ENCODE measurements at regions not wholly inside any gene's neighbourhood (a gene's known extent, or its start where the extent isn't known, plus 50 kb on each side); places are given as distances from the start of the nearest gene placed in this dataset.
A peak's percentile ranks its signal among the peaks of the same experiment; 100 is the strongest.

DNA sequence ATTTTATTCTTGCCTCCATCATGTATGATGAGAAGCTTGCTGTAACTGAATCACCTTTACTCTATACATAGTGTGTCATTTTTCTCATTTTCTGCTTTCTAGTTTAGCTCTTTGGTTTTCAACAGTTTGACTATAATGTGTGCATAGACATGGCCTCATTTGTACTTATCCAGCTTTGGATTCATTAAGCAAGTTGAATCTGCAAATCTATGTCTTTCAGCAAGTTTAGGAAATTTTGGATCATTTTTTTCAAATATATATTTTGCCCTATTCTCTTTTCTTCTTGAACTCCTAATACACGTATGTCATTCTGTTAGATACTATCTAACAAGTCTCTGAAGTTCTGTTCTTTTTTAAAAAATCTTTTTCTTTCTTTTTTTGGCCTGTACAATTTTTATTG lies 57.8 kb downstream of the PRLHR start:
- no peak for TF ChIP-seq CTCF (IDR thresholded peaks at IDR 0.05)
- intact Hi-C loops (cut with DNase I) = no loop called here
- Histone ChIP-seq H3K9me3 (no peaks in the 10 kb centered on the region), H3K27ac (no peak overlapping the region), H3K27me3 (peaks cover 0 to 17% of the 10 kb centered on the region in 2 donors), H3K4me1 (no peaks in the 10 kb centered on the region), H3K36me3 (no peaks in the 10 kb centered on the region), H3K4me3 (no peak overlapping the region)
- no peak for DNase-seq
- ATAC-seq = no peak

GRCh38 chr10:118534136-118534535 lies 61.3 kb downstream of the PRLHR start:
- ATAC-seq (no peak), DNase-seq (no peak)

GRCh38 chr10:118531105-118531852 lies 64.2 kb downstream of the PRLHR start:
- peaks cover 0 to 1% of the 10 kb centered on the region in 2 donors for H3K27me3 ChIP-seq
- DNase-seq (peak in 1 of 4 donors; percentile 72), ATAC-seq (peak; percentile 34)
- H3K27ac ChIP-seq = no peak overlapping the region
- no peak overlapping the region for H3K4me3 ChIP-seq
- intact Hi-C loops (cut with DNase I) = no loop called here
- no peak for TF ChIP-seq CTCF (IDR thresholded peaks at IDR 0.05)
- no peaks in the 10 kb centered on the region for H3K4me1 ChIP-seq
- no peaks in the 10 kb centered on the region for H3K36me3 ChIP-seq
- no peaks in the 10 kb centered on the region for H3K9me3 ChIP-seq

More at GRCh38 chr10:118534136-118534535, 61.3 kb downstream of the PRLHR start:
- no peak for TF ChIP-seq CTCF (IDR thresholded peaks at IDR 0.05)
- Histone ChIP-seq H3K36me3 (no peaks in the 10 kb centered on the region), H3K9me3 (no peaks in the 10 kb centered on the region), H3K4me1 (no peaks in the 10 kb centered on the region), H3K27ac (no peak overlapping the region), H3K4me3 (no peak overlapping the region), H3K27me3 (no peaks in the 10 kb centered on the region)
- intact Hi-C loops (cut with DNase I) = no loop called here

DNA sequence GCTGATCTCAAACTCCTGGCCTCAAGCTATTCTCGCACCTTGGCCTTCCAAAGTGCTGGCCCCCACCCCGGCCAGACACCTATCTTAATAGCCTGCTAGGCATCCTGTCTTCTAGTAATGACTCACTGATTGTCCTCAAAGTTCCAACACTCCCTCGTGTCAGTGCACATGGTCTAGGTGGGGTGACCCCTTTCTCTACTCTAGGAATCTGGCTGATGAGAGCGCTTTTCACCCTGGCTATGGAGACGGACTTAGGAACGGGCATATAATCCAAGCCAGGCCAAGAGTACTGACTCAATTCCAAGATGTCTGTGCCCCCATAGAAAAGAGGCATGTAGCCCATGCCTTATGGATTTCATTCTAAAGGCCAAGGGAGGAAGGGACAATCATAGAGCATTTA lies 67.0 kb downstream of the PRLHR start:
- H3K36me3 ChIP-seq = no peaks in the 10 kb centered on the region
- intact Hi-C loops (cut with DNase I) = no loop called here
- H3K9me3 ChIP-seq = no peaks in the 10 kb centered on the region
- H3K4me1 ChIP-seq = no peaks in the 10 kb centered on the region
- H3K27ac ChIP-seq = no peak overlapping the region
- ATAC-seq (no peak), DNase-seq (no peak)
- H3K4me3 ChIP-seq = no peak overlapping the region
- no peak for TF ChIP-seq CTCF (IDR thresholded peaks at IDR 0.05)
- peaks cover 0 to 5% of the 10 kb centered on the region in 2 donors for H3K27me3 ChIP-seq

DNA sequence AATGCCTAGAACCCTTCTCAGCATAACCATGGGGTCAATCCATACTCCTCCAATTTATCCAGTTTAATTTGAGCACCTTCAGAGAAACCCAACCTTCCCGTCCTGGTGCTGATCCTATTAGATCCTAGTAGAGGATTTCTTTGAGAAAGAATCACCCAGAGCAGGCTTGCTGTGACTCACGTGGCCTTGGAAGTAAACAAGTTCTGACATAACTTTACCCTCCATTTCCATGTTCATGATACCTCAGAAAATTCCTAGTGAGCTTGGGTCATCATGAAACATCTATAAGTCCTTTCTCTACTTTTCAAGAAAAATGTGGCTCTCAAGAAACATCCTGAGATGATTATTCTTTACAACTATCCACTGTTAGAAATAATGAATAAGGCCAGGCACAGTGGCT lies 71.7 kb downstream of the PRLHR start:
- intact Hi-C loops (cut with DNase I) = no loop called here
- TF ChIP-seq CTCF (IDR thresholded peaks at IDR 0.05) = no peak
- ATAC-seq = no peak

More for the DNA sequence above, 71.7 kb downstream of the PRLHR start:
- Histone ChIP-seq H3K36me3 (no peaks in the 10 kb centered on the region), H3K27ac (no peak overlapping the region), H3K4me3 (no peak overlapping the region), H3K4me1 (no peaks in the 10 kb centered on the region), H3K27me3 (peaks cover 0 to 5% of the 10 kb centered on the region in 2 donors), H3K9me3 (peaks cover 0 to 4% of the 10 kb centered on the region in 2 donors)
- no peak for DNase-seq
